IMR-90 (cell line): ENCODE measurements at regions not wholly inside any gene's neighbourhood (a gene's known extent, or its start where the extent isn't known, plus 50 kb on each side); places are given as distances from the start of the nearest gene placed in this dataset.

ENCODE experiments used
- ATAC-seq: fragments of 200-7000 bp; cut with Tn5 transposase; 2 replicates; pipeline ENCODE4 v1.9.1; 2020; ENCODE audit warnings: low read depth, mild to moderate bottlenecking, moderate library complexity
- BruUV-seq: library from RNA; stranded (reverse); fragments of 400-500 nt; replicated peaks from 2 replicates; lab custom pipeline; 2021; lab: Mats Ljungman, UMichigan
- CTCF ChIA-PET: fragments of 300-600 bp; formaldehyde crosslinking; extraction: SDS; loops from one replicate; lab custom pipeline; 2021; ENCODE audit warnings: antibody characterized with exemption; lab: Yijun Ruan, JAX
- POLR2A ChIA-PET: fragments of 300-600 bp; sonication (Branson Sonifier 250); formaldehyde crosslinking; loops from one replicate; lab custom pipeline; 2022; ENCODE audit warnings: antibody characterized with exemption; ENCODE audit not compliant: unreplicated experiment; lab: Charles Lee
- DNase-seq: peaks from one replicate; pipeline ENCODE4 v3.0.0; 2013
- H2AFZ ChIP-seq: replicated peaks from 2 replicates; pipeline ENCODE3; 2013; ENCODE audit warnings: low read length, mild to moderate bottlenecking; ENCODE audit not compliant: poor library complexity
- H2AK5ac ChIP-seq: 2 replicates; pipeline ENCODE4 v1.6.1; 2013; ENCODE audit warnings: low read depth, low read length, inconsistent platforms
- H2AK9ac ChIP-seq: replicated peaks from 2 replicates; pipeline ENCODE3; 2013; ENCODE audit warnings: mild to moderate bottlenecking, low read depth, low read length, moderate library complexity; ENCODE audit not compliant: poor library complexity
- H2BK120ac ChIP-seq: 2 replicates; pipeline ENCODE4 v1.6.1; 2013; ENCODE audit warnings: low read depth, low read length, inconsistent platforms
- H2BK15ac ChIP-seq: 3 replicates; pipeline ENCODE4 v1.6.1; 2013; ENCODE audit warnings: low read depth, low read length, inconsistent platforms
- H2BK20ac ChIP-seq: 2 replicates; pipeline ENCODE4 v1.6.1; 2013; ENCODE audit warnings: low read depth, mild to moderate bottlenecking, inconsistent platforms, low read length, moderate library complexity
- H2BK5ac ChIP-seq: 2 replicates; pipeline ENCODE4 v1.6.1; 2013; ENCODE audit warnings: mild to moderate bottlenecking, low read depth, low read length, inconsistent platforms; ENCODE audit not compliant: poor library complexity, severe bottlenecking
- H3K14ac ChIP-seq: replicated peaks from 2 replicates; pipeline ENCODE4 v1.6.1; 2013; ENCODE audit warnings: low read depth, low read length, inconsistent platforms
- H3K18ac ChIP-seq: 2 replicates; pipeline ENCODE4 v1.6.1; 2013; ENCODE audit warnings: low read depth, low read length, control low read depth
- H3K23ac ChIP-seq: 2 replicates; pipeline ENCODE4 v1.6.1; 2013; ENCODE audit warnings: low read depth, low read length, inconsistent platforms
- H3K27ac ChIP-seq: 2 replicates; pipeline ENCODE4 v1.5.1; 2013; ENCODE audit warnings: mild to moderate bottlenecking, control low read depth, low read length; ENCODE audit not compliant: insufficient read depth
- H3K27me3 ChIP-seq: 2 replicates; pipeline ENCODE4 v1.6.1; 2013; ENCODE audit warnings: low read length; ENCODE audit not compliant: control insufficient read depth, insufficient read depth
- H3K36me3 ChIP-seq: 2 replicates; pipeline ENCODE4 v1.6.1; 2013; ENCODE audit warnings: low read length, mixed read lengths; ENCODE audit not compliant: control insufficient read depth, insufficient read depth
- H3K4ac ChIP-seq: 2 replicates; pipeline ENCODE4 v1.6.1; 2013; ENCODE audit warnings: low read depth, low read length, inconsistent platforms
- H3K4me1 ChIP-seq: 2 replicates; pipeline ENCODE4 v1.6.1; 2013; ENCODE audit warnings: low read length, mixed read lengths; ENCODE audit not compliant: control insufficient read depth, insufficient read depth
- H3K4me2 ChIP-seq: 2 replicates; pipeline ENCODE4 v1.6.1; 2013; ENCODE audit warnings: low read depth, mild to moderate bottlenecking, control low read depth, low read length, moderate library complexity
- H3K4me3 ChIP-seq: 2 replicates; pipeline ENCODE4 v1.5.1; 2013; ENCODE audit warnings: low read depth, mild to moderate bottlenecking, control low read depth, low read length, moderate library complexity; ENCODE audit not compliant: insufficient read depth
- H3K56ac ChIP-seq: 2 replicates; pipeline ENCODE4 v1.6.1; 2013; ENCODE audit warnings: low read length, inconsistent platforms; ENCODE audit not compliant: insufficient read depth; ENCODE audit errors: extremely low read depth
- H3K79me1 ChIP-seq, 2 experiments: 2 replicates each; pipeline ENCODE4 v1.6.1; 2013; ENCODE audit warnings: low read length in 2 of 2, inconsistent platforms in 1 of 2, low read depth in 1 of 2
- H3K9ac ChIP-seq: 2 replicates; pipeline ENCODE4 v1.6.1; 2013; ENCODE audit warnings: low read depth, low read length, control low read depth
- H3K9me1 ChIP-seq: 2 replicates; pipeline ENCODE4 v1.6.1; 2013; ENCODE audit warnings: low read length, inconsistent platforms; ENCODE audit not compliant: insufficient read depth
- H3K9me3 ChIP-seq: 2 replicates; pipeline ENCODE4 v1.6.1; 2013; ENCODE audit warnings: low read length; ENCODE audit not compliant: control insufficient read depth, insufficient read depth
- H4K20me1 ChIP-seq: 2 replicates; pipeline ENCODE4 v1.6.1; 2013; ENCODE audit warnings: low read length, inconsistent platforms; ENCODE audit not compliant: insufficient read depth
- H4K5ac ChIP-seq: 2 replicates; pipeline ENCODE4 v1.6.1; 2013; ENCODE audit warnings: mild to moderate bottlenecking, low read depth, low read length, control low read depth
- H4K8ac ChIP-seq, 2 experiments: 2 replicates each; pipeline ENCODE4 v1.6.1; 2013; ENCODE audit warnings: low read depth in 2 of 2, low read length in 2 of 2, control low read depth in 1 of 2, inconsistent platforms in 1 of 2
- H4K91ac ChIP-seq: 2 replicates; pipeline ENCODE4 v1.6.1; 2013; ENCODE audit warnings: low read depth, low read length, inconsistent platforms; ENCODE audit not compliant: insufficient read depth
- CTCF ChIP-seq: conservative IDR thresholded peaks from 2 replicates; pipeline ENCODE4 v1.5.1; 2012; ENCODE audit warnings: mild to moderate bottlenecking, low read depth, low read length, improper control_type of control experiment
- ELK1 ChIP-seq: fragments of 150-350 bp; IDR thresholded peaks from 2 replicates; pipeline ENCODE4 v1.6.1; 2016; ENCODE audit warnings: low read depth, mild to moderate bottlenecking, low read length, moderate library complexity, borderline replicate concordance
- FOS ChIP-seq: fragments of 150-350 bp; IDR thresholded peaks from 2 replicates; pipeline ENCODE4 v1.6.1; 2016; ENCODE audit warnings: low read depth, low read length
- NFE2L2 ChIP-seq: fragments of 150-350 bp; IDR thresholded peaks from 2 replicates; pipeline ENCODE4 v1.6.1; 2016; ENCODE audit warnings: low read depth, mild to moderate bottlenecking, low read length
- POLR2A ChIP-seq: IDR thresholded peaks from 2 replicates; pipeline ENCODE4 v1.6.1; 2012; ENCODE audit warnings: mild to moderate bottlenecking, low read depth, low read length
- RAD21 ChIP-seq: IDR thresholded peaks from 2 replicates; pipeline ENCODE4 v1.6.1; 2012; ENCODE audit warnings: low read length, improper control_type of control experiment
- WGBS, 2 experiments: methylation state at CpG; one replicate each; pipeline versions ENCODE4 v1.1.5 to v1.1.7; 2013; ENCODE audit warnings: missing lambda C conversion rate in 2 of 2; ENCODE audit not compliant: insufficient read length in 1 of 2; ENCODE audit errors: extremely low coverage in 2 of 2; 5-methylcytosine and 5-hydroxymethylcytosine counted together
- dilution Hi-C: fragments of 300-500 bp; cut with HindIII; formaldehyde crosslinking; loops from one replicate; pipeline ENCODE4 v1.14.3; 2018; ENCODE audit warnings: low sequenced_read_pairs; ENCODE audit not compliant: unreplicated experiment
- in situ Hi-C: fragments of 300-500 bp; cut with MboI; formaldehyde crosslinking; loops from 3 replicates; pipeline ENCODE4 v1.14.3; 2019; ENCODE audit warnings: low sequenced_read_pairs, inconsistent platforms, mixed read lengths
- intact Hi-C: fragments of 100-400 bp; cut with micrococcal nuclease; formaldehyde crosslinking; loops from 2 replicates; pipeline ENCODE4 v1.10.0; 2022

GRCh38 chr6:14192216-14192788 is 74.7 kb downstream of the CD83 start:
- dilution Hi-C loops (no loop called here), intact Hi-C loops (no loop called here), in situ Hi-C loops (no loop called here)
- H3K79me1 ChIP-seq, result no peaks in the 10 kb centered on the region
- no peak overlapping the region for H3K23ac ChIP-seq
- H2BK5ac ChIP-seq, result no peak overlapping the region
- BruUV-seq, result no TSS peak
- no peaks in the 10 kb centered on the region for H4K20me1 ChIP-seq
- no peak overlapping the region for H2BK20ac ChIP-seq
- H2AK5ac ChIP-seq, result no peak overlapping the region
- peaks cover 58% of the 10 kb centered on the region for H3K27me3 ChIP-seq
- H3K4ac ChIP-seq, result no peak overlapping the region
- H2AFZ ChIP-seq, result no peak overlapping the region
- no peak overlapping the region for H2BK120ac ChIP-seq
- no CpG with 5 or more reads among the region's 3 CpGs for WGBS, 2 experiments
- no peak for DNase-seq
- H3K9me1 ChIP-seq, result no peaks in the 10 kb centered on the region
- H3K9ac ChIP-seq, result no peak overlapping the region
- no peak overlapping the region for H3K56ac ChIP-seq
- no peak overlapping the region for H4K8ac ChIP-seq
- H3K4me1 ChIP-seq, result no peaks in the 10 kb centered on the region
- no peak for TF ChIP-seq POLR2A
- no peak for TF ChIP-seq ELK1
- TF ChIP-seq CTCF, result 0 out of 2 replicates have a peak, but pooled peaks have one; percentile 12
- TF ChIP-seq FOS, result no peak
- TF ChIP-seq NFE2L2, result no peak
- TF ChIP-seq RAD21, result peak; percentile 19; the same call in 1 of the 2 replicates
- H3K4me2 ChIP-seq, result no peak overlapping the region
- ATAC-seq, result no peak
- no peak overlapping the region for H3K4me3 ChIP-seq
- no peak overlapping the region for H2BK15ac ChIP-seq
- POLR2A ChIA-PET, result no interaction called here
- H3K18ac ChIP-seq, result no peak overlapping the region
- H4K91ac ChIP-seq, result no peak overlapping the region
- CTCF ChIA-PET, result interaction anchor here (0.6 kb wide), 1 partner anchor 1435 kb away, joined by 3 read pairs; no protein-coding TSS in a partner anchor
- no peaks in the 10 kb centered on the region for H3K36me3 ChIP-seq
- no peak overlapping the region for H2AK9ac ChIP-seq
- H3K27ac ChIP-seq, result no peak overlapping the region
- no peaks in the 10 kb centered on the region for H3K9me3 ChIP-seq
- no peak overlapping the region for H3K14ac ChIP-seq
- H4K5ac ChIP-seq, result no peak overlapping the region
